Stimulated activated CD4-positive, alpha-beta T cell treated with anti-CD3 and anti-CD28 coated beads, Interleukin-2, amount 100 ng/mL, for 48 hours (primary cell): ENCODE measurements at regions not wholly inside any gene's neighbourhood (a gene's known extent, or its start where the extent isn't known, plus 50 kb on each side); places are given as distances from the start of the nearest gene placed in this dataset.
"Not testable (repeated sequence)": the region's sequence is repeated elsewhere in the genome, so short reads cannot be mapped to it uniquely, and the experiment has no call there.

ENCODE experiments used
- DNase-seq, 2 donors: peaks; one replicate each; pipeline ENCODE4 v3.0.0-alpha.2; 2020

DNA sequence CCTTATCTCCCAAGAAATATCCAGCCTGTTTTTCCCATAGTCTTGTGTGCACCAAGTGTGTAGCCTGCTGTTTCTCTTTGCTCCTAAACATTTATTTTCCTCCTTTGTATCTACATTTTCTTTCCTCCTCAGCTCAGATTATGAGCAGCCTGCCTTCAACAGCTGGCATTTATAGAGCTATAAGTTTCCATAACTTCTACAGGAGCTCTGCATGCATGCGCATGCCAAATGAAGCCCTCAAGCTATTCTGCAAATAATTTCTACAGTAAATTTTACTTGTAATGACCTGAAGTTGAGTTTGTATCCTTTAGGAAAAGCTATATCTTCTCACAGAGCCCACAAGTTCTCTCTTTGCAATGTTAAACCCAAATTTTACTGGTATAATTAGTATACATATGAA, 699.5 kb downstream of the CETN3 start:
- no peak for DNase-seq

DNA sequence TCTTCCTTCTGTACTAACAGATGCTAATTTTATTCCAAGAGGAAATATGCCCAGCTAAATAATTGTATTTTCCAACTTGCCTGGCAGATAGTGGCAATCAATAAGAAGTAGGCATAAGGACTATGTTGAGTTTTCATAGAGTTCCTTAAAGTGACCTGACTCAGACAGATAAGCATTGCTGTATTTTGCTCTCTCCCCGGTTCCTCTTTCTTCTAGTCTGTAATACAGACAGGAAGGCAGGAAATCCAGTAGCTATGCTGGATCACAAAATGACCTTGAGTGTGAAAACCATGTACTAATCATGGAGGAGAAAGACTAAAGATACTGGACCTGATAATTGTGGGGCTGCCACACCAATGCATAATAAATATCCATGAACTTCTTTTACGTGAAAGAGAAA, 701.7 kb downstream of the CETN3 start:
- no peak for DNase-seq

DNA sequence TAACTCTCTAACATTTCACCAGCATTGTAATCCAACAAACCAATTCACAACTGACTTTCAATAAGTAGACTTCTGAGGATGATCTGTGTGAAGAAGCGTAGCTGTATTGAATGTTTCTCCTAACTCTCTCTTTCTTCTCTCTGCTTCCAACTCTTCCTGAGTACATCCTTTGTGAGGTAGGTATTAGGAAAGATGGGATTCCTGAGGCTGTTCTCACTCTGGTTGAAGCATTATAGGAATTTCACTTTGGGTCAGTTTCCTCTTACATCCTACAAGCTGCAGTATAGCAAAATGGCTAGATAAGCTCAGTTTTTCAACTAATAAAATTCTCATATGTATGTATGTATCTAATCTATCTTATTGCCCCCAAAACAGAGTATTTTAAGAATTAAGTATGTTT, 702.8 kb downstream of the CETN3 start:
- no peak for DNase-seq

DNA sequence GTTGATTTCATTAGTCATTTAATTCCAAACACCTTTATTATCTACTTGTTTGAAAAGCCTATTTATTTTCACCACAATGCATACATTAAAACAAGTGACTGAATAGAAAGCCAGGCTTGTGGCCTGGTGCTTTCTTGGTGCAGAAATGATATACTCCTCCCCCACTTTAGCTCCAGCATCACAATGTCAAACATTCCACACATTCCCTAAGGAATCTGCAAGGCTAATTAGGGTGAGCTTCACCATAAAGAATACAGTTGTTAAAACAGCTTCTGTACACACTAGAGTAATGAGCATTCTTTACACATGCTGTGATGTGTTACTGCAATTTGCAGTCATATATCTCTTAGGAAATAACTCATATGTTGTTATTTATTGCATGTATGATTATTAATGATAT, 705.7 kb downstream of the CETN3 start:
- DNase-seq = no peak

DNA sequence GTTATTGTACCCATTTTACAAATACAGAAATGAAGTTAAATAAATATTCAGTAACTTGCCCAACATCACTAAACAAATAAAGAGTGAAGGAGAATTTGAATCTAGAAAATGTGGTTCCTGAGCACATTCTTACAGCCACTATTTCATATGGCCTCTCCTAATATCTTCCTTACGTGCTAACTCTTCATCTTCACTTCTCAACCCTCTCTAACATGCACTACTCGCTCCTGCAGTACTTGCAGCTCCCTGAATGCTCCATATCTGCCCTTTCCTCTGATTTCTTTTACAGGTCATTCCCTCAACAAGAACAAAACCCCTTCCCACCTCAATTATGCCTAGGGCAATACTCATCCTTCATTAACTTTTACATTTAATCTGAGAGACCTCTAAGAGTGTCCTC, 711.5 kb downstream of the CETN3 start:
- DNase-seq = no peak

DNA sequence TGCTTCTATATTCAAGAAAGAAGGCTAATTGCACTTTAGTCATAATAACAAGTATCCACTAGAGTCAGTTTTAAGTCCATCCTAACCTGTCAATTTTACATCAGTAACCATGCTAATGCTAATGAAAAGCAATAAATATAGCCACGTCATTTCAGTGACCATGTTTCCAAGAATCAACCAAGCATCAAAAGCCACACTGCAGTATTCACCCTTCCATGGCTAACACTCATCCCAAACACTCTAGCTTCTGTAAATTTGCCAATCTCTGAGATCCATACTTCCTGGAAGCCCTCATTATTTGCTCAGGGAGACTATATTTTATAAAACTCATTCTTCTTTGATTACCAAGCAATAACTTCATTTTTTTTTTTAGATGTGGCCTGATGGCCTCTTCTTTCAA, 712.0 kb downstream of the CETN3 start:
- no peak for DNase-seq

DNA sequence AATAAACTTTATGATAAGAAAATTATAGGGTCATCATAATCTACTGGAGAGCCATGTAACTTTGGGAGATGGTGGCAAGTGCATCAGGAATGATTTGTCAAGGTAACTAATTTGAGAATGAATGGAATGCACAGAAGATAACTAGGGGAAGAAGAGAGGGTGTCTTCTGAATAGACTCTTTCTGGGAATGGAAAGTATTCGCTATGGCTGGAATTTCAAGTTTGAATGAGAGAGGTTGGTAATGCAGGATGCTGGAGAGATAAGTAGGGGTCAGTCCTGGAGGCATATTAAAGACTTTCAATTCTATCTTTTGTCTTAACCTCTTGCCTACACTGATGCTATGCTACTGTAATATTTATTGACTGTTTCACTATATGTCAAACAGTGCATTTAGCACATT, 714.2 kb downstream of the CETN3 start:
- no peak for DNase-seq

DNA sequence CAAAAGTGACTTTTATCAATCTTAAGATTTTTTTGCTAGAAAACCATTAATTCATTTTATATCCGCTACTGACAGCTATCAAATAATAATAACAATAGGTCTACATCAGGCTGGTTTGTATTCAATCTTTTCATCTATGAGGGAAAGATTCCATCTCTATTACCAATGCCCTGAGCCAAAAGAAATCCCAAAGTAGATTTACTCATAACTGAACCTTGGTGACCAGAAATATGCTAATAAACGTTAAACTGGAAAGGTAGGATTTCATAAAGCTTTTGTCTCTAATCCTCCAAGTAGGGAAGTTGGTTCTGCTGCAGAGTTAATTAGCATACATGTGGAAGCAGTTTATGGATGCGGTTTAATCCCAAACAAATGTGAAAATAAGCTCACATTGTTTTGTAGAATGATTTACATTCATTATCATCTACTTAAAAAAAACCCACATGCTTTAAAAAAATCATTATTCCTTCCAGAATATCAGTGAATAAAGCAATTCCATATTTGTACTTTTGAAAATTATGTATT, 715.5 kb downstream of the CETN3 start:
- no peak for DNase-seq

DNA sequence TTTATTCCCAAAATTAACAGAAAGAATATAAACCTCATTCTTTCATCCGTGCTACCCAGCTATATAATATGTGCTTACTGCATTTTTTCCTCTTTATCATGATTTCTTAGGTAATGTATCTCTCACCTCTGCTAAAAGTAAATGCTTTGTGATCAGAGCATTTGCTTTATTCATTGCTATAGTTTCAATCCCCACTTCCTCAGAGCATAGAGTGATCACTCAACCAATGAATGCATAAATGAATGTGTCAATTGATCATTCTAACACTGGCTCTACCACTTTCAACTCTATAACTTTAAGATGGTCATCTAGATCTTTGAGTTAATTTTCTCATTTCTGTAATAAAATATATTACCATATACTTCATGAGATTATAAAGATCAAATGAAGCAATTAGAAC, 719.2 kb downstream of the CETN3 start:
- DNase-seq = no peak

DNA sequence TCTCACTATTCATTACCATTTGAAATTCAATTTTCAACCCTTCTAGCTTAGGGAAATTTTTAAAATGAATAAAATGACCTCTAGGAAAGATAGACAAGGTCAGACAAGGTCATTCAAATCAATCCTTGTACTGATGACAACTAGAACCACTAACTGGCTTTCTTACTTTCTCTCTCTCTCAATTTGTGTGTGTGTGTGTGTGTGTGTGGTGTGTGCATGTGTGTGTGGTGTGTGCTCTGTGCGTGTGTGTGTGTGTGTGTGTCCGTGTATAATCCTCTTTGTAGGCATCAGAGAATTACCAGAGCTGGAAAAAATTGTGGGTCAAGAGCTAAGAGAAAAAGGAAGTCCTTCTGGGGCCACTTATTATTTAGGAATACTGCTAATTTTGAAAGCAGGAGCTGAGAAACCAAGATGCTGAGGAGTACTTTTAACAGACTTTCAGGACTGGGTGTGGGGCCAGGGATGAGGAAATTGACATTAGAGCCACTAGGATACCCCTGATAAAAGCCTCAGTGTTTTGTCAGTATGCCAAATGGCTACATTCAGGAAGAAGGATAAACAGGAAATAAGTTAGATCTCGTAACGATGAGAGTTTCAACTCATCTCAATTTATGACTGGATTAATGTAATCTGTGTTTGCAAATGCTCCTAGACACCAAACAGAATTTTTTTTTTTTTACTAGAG, 723.3 kb downstream of the CETN3 start:
- DNase-seq = no peak

DNA sequence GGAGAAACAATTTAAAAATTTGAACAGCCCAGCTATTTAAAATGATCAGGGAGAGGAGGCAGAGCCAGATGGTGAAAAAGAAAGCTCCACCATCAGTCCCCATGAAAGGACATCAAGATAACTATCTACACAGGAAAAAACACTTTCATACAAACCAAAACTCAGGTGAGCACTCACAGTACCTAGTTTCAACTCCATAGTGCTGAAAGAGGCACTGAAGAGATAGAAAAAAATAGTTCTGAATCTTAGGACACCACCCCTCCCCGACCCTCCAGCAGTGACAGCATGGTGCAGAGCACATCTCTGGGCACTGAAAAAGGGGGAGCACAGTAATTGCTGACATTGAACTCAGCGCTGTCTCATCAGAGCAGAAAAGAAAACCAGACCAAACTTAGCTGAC, 732.9 kb downstream of the CETN3 start:
- DNase-seq = no peak

DNA sequence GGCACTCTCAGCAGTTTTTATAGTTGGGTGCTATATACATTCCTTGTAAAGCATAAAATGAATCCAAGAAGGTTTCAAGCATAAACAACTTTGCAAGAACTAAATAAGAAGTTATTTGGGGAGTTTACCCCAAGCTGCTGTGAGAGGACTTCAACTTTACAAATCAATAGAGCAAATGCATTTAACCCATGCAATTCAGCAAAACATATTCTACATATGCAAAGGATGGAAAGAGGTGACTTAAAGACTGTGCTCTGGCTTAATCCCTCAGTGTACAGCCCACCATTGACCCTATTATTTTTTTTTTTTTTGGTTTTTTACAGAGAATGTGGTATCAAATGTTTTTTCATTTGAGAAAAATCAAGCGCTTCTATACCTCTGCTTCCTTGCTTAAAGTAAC, 736.5 kb downstream of the CETN3 start:
- DNase-seq = no peak

DNA sequence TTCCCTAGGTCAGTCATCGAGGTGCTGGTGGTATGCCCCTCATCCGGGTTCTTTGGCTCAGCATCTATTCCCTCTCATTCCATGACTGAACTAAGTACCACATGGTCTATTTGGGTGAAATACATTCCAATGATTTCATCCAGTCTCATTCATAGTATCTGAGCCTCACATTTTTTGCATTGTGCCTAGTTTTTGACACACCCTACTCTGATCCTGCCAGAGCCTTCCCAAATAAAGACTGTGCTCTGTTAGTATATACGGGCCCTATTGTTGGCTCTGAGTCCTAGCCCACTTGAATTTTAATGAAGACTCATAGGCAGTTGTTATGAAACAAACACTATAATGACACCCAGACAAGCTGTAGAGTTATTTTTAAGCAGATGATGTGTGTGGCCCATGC, 740.7 kb downstream of the CETN3 start:
- DNase-seq = no peak

DNA sequence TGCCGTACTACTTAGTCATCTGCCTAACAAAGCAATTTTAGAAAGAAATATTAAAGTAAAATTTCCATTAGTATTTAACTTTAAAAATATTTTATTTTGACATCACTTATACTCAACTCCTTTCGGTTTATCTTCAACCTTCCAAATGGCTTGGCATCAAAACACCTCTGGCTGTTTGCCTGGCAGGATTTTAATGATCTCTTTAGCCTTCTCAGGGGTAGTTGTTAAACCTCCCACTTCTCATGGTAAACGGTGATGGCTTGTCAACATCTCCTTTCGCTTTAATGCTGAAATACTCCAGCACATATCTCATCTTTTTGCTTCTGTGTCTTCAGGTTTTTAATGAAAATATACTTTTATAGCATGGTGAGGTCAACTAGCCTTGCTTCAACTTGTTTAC, 747.1 kb downstream of the CETN3 start:
- DNase-seq = no peak

DNA sequence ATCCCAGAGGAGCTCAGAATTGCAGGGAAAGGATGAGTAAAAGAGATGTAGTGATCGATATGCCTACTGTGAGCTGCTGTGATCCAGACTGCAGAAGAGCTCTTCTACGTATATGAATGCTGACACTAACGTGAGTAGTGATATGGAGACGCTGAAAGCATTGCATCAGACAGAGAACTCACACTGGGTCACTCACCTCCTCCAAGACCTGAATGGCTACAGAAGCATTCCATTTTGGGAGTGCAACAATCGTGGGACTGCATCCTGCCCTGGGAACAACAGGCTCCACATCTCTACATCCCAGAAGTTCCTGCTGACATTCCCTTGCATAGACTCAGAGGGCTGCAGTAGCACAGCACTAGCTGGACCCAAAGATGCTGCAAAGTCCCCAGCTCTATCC, 755.9 kb upstream of the MEF2C start:
- no peak for DNase-seq

DNA sequence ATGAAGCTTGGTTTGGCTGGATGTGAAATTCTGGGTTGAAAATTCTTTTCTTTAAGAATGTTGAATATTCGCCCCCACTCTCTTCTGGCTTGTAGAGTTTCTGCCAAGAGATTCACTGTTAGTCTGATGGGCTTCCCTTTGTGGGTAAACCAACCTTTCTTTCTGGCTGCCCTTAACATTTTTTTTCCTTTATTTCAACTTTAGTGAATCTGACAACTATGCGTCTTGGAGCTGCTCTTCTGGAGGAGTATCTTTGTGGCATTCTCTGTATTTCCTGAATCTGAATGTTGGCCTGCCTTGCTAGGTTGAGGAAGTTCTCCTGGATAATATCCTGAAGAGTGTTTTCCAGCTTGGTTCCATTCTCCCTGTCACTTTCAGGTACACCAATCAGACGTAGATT, 751.2 kb upstream of the MEF2C start:
- not testable (repeated sequence) for DNase-seq

DNA sequence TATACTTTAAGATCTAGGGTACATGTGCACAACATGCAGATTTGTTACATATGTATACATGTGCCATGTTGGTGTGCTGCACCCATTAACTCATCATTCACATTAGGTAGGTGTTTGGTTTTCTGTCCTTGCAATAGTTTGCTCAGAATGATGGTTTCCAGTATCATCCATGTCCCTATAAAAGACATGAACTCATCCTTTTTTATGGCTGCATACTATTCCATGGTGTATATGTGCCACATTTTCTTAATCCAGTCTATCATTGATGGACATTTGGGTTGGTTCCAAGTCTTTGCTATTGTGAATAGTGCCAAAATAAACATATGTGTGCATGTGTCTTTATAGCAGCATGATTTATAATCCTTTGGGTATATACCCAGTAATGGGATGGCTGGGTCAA, 747.1 kb upstream of the MEF2C start:
- DNase-seq = not testable (repeated sequence)

DNA sequence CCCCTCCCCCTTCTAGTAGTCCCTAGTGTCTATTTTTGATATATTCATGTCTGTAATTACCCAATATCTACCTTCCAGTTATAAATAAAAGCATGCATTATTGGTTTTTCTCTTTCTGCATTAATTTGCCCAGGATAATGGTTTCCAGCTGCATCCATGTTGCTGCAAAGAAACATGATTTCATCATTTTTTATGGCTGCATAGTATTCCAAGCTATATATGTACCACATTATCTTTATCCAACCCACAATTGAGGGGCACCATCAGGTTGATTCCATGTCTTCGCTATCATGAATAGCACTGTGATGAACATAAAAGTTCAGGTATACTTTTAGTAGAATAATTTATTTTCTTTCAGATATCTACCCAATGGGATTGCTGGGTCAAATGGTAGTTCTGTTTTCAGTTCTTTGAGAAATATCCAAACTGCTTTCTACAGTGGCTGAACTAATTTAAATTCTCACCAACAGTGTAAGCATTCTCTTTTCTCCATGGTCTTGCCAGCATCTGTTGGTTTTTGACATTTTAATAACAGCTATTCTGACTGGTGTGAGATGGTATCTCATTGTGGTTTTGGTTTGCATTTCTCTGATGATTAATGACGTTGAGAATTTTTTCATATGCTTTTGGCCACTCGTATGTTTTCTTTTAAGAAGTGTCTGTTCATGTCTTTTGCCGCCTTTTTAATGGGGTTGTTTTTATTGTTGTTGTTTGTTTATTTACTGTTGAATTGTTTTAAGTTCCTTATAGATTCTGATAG, 746.1 kb upstream of the MEF2C start:
- DNase-seq = no peak

DNA sequence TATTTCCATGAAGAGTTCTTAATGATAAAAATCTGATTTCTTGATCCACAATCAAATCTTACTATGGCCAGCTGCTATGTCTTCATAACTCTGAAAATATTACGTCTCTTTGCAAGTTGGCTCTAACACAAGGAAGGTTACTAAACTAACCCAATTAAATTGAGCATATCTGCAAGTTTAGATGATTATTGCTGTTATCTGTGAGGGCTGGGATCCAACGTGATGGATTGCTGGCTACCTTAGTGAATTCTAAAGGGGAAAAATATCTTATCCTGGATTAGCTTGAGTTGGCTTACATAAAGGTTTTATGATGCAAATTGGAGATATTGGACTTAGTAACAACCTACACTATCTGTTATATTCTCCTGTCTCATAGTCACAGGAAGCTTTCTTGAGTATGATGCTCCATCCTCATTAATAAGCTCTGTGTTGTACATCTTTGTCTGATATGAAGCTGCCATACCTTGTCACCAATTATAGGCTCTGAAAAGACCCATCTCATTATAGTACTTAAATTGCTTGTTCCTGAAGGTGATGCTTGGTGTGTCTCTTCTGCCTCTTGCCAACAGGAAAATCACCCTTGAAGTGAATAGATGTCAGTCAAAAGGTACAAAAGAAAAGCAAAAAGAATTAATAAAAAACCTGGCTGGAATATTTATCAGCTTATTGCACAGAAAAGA, 733.0 kb upstream of the MEF2C start:
- DNase-seq = no peak

DNA sequence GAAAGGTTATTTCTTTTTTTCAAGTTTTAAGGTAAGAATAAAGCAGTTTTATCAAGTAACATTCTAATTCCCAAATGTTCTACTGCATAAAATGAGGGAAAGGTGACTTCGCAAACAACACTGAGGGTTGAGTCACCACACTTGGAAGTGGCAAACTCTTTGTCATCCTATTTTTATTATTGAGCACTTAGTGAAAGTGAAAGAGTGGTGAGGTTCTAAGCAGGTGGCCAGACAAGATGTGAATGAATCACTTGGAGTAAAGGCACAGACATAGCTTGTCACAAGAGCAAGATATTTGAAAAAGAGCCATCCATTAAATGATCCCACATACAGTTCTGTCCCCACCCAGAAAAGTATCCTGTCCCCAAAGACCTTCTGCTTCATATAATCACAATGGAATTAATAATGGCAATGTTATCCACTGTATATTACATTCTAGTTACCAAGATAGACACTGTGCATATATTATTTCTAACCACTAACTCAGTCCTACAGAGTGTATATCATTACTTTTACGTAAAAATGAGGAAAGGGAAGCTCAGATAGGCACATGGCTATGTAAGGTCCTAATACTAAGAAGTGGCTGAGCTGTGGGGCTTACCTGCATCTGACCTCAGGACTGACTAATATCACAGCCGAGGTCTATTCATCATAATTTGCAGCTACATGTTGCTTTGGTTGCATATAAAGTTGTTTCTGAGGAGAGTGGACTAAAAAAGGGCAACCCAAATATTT, 730.4 kb upstream of the MEF2C start:
- DNase-seq = no peak

DNA sequence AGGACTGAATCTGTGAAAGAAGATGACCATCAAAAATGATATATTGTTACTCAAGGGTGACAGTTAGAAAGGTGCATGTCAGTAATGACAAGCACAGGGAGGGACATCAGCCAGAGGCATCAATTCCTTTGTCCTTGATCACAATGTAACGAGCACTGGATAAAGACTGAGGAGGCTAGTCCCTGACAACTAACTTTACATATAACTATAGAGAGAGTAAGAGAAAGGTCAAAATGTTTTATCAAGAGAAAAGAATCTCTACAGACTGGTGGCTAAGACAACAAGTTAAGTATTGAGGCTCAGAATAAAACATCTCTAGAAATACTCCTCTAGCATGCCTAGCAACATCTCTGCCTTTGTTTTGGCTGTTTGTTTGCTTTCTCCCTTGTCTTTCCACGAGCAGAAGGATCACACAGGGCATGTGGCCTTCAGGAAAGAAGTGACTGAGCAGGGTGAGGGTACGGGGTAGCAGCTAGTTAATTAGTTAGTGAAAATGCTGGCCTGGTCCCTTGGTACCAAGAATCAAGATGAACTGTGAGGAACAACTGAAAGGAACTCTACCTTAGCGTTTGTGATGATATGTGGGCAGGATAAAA, 724.1 kb upstream of the MEF2C start:
- DNase-seq = no peak

DNA sequence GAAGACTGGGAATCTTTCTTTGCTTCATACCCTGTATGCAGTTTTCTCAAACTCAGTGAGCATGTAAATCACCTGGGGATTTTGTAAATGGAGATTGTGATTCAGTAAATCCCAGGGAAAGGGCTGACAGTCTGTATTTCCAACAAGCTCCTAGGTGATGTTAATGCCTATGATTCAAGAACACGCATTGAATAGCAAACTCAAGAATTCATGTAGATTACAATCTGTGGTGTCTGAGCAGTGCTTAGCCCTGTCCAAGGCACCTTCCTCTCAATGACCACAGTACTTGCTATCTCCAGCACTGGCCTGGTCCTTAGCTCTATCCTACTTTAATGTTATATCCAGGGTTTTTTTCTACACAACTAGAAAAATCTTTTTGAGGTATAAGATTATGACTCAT, 721.4 kb upstream of the MEF2C start:
- DNase-seq = no peak

DNA sequence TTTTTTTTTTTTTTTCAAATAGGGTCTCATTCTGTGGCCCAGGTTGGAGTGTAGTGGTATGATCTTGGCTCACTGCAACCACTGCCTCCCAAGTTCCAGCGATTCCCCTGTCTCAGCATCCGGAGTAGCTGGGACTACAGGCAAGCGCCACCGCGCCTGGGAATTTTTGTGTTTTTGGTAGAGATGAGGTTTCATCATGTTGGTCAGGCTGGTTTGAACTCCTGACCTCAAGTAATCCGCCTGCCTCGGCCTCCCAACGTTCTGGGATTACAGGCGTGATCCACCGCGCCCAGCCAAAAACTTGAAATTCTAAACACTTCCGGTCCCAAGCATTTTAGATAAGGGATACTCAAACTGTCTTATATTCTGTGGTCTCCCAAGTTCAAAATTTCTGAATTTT, 718.9 kb upstream of the MEF2C start:
- no peak for DNase-seq
